GM23338 (cell line): ENCODE measurements at regions not wholly inside any gene's neighbourhood (a gene's known extent, or its start where the extent isn't known, plus 50 kb on each side); places are given as distances from the start of the nearest gene placed in this dataset.

Experiments used
- ATAC-seq: fragments of 200-7000 bp; cut with Tn5 transposase; 3 replicates; pipeline ENCODE4 v1.9.1; 2020
- DNase-seq: peaks from one replicate; pipeline ENCODE4 v3.0.0-alpha.2; 2015; ENCODE audit warnings: low spot score
- H2AFZ ChIP-seq: fragments of 200-600 bp; sonication (generic); 2 replicates; pipeline ENCODE4 v1.8.0; 2016; ENCODE audit warnings: antibody characterized with exemption, mild to moderate bottlenecking, moderate library complexity
- H3F3A ChIP-seq: fragments of 200-600 bp; sonication (generic); replicated peaks from 2 replicates; pipeline ENCODE4 v1.8.0; 2017; ENCODE audit warnings: antibody characterized with exemption, mixed run types, low read depth
- H3K27ac ChIP-seq: fragments of 200-600 bp; sonication (generic); 2 replicates; pipeline ENCODE4 v1.6.1; 2016; ENCODE audit warnings: low read depth
- H3K27me3 ChIP-seq: fragments of 200-600 bp; sonication (generic); 2 replicates; pipeline ENCODE4 v1.8.0; 2016; ENCODE audit warnings: mild to moderate bottlenecking, mixed run types, moderate library complexity; ENCODE audit not compliant: insufficient read depth
- H3K36me3 ChIP-seq: fragments of 200-600 bp; sonication (generic); 2 replicates; pipeline ENCODE4 v1.8.0; 2016; ENCODE audit warnings: mild to moderate bottlenecking; ENCODE audit not compliant: insufficient read depth
- H3K4me1 ChIP-seq: fragments of 200-600 bp; sonication (generic); 2 replicates; pipeline ENCODE4 v1.8.0; 2016; ENCODE audit warnings: mild to moderate bottlenecking, moderate library complexity; ENCODE audit not compliant: insufficient read depth
- H3K4me2 ChIP-seq: fragments of 200-600 bp; sonication (generic); 2 replicates; pipeline ENCODE4 v1.7.1; 2017; ENCODE audit warnings: mixed run types
- H3K4me3 ChIP-seq: fragments of 200-600 bp; sonication (generic); 2 replicates; pipeline ENCODE4 v1.6.1; 2016; ENCODE audit warnings: mixed run types
- H3K79me2 ChIP-seq: fragments of 200-600 bp; sonication (generic); replicated peaks from 2 replicates; pipeline ENCODE4 v1.8.0; 2017; ENCODE audit warnings: mild to moderate bottlenecking; ENCODE audit not compliant: insufficient read depth
- H3K9me2 ChIP-seq: fragments of 200-600 bp; sonication (generic); 2 replicates; pipeline ENCODE4 v1.8.0; 2017; ENCODE audit not compliant: insufficient read depth
- H4K20me1 ChIP-seq: fragments of 200-600 bp; sonication (generic); replicated peaks from 2 replicates; pipeline ENCODE4 v1.8.0; 2017; ENCODE audit warnings: mild to moderate bottlenecking; ENCODE audit not compliant: insufficient read depth
- H3K27ac Mint-ChIP-seq: 2 replicates; pipeline ENCODE4 v1.8.0; 2020; ENCODE audit warnings: inconsistent platforms, mild to moderate bottlenecking, moderate library complexity, mixed read lengths
- H3K27me3 Mint-ChIP-seq: 3 replicates; pipeline ENCODE4 v1.8.0; 2022; ENCODE audit warnings: low read depth, mild to moderate bottlenecking, moderate library complexity, mixed read lengths, inconsistent platforms; ENCODE audit not compliant: insufficient read depth, poor library complexity
- H3K36me3 Mint-ChIP-seq: 3 replicates; pipeline ENCODE4 v1.8.0; 2021; ENCODE audit warnings: low read depth, mild to moderate bottlenecking, inconsistent platforms, moderate library complexity, mixed read lengths
- H3K4me1 Mint-ChIP-seq: 3 replicates; pipeline ENCODE4 v1.8.0; 2020; ENCODE audit warnings: mild to moderate bottlenecking, inconsistent platforms, mixed read lengths
- H3K4me3 Mint-ChIP-seq: 3 replicates; pipeline ENCODE4 v1.8.0; 2021; ENCODE audit warnings: moderate library complexity, mild to moderate bottlenecking, inconsistent platforms, mixed read lengths
- H3K9me3 Mint-ChIP-seq: 3 replicates; pipeline ENCODE4 v1.8.0; 2020; ENCODE audit warnings: moderate library complexity, mild to moderate bottlenecking, inconsistent platforms, mixed read lengths
- CREB1 ChIP-seq: fragments of 250-450 bp; sonication (Bioruptor Pico); IDR thresholded peaks from 2 replicates; pipeline ENCODE4 v1.5.0; 2020; ENCODE audit warnings: low read depth, mild to moderate bottlenecking, moderate library complexity
- EZH2 ChIP-seq: fragments of 200-600 bp; sonication (generic); IDR thresholded peaks from one replicate; pipeline ENCODE4 v1.8.0; 2017; ENCODE audit warnings: antibody characterized with exemption, mild to moderate bottlenecking, low read depth; ENCODE audit not compliant: unreplicated experiment
- EZH2phosphoT487 ChIP-seq: fragments of 200-600 bp; sonication (generic); IDR thresholded peaks from one replicate; pipeline ENCODE4 v1.8.1; 2018; ENCODE audit warnings: antibody characterized with exemption; ENCODE audit not compliant: unreplicated experiment
- JUNB ChIP-seq: IDR thresholded peaks from one replicate; pipeline ENCODE4 v1.6.1; 2016; ENCODE audit warnings: antibody characterized with exemption; ENCODE audit not compliant: unreplicated experiment
- NANOG ChIP-seq: IDR thresholded peaks from 2 replicates; pipeline ENCODE4 v1.6.1; 2016; ENCODE audit warnings: antibody characterized with exemption, borderline replicate concordance
- POLR2AphosphoS5 ChIP-seq: IDR thresholded peaks from 2 replicates; pipeline ENCODE4 v1.6.1; 2016; ENCODE audit warnings: antibody characterized with exemption, low read depth
- ZNF114 ChIP-seq: fragments of 250-450 bp; sonication (Bioruptor Pico); IDR thresholded peaks from 2 replicates; pipeline ENCODE4 v1.5.0; 2020; ENCODE audit warnings: mild to moderate bottlenecking, moderate library complexity
- TF ChIP-seq, protein P1 (sequence below): fragments of 250-450 bp; sonication (Bioruptor Pico); IDR thresholded peaks from 2 replicates; pipeline ENCODE4 v1.5.0; 2020; ENCODE audit warnings: mild to moderate bottlenecking, moderate library complexity
- TF ChIP-seq, protein P2 (sequence below), 2 experiments: fragments of 200-600 bp in 1 of 2; sonication (generic) in 1 of 2; conservative IDR thresholded peaks; 2 replicates each; pipeline versions ENCODE4 v1.5.1 to v1.6.1; 2016 to 2017; ENCODE audit warnings: antibody characterized with exemption in 2 of 2, low read depth in 2 of 2, mild to moderate bottlenecking in 2 of 2, moderate library complexity in 1 of 2
- TF ChIP-seq, protein P3 (sequence below): IDR thresholded peaks from 2 replicates; pipeline ENCODE4 v1.6.1; 2016; ENCODE audit warnings: antibody characterized with exemption

DNA sequence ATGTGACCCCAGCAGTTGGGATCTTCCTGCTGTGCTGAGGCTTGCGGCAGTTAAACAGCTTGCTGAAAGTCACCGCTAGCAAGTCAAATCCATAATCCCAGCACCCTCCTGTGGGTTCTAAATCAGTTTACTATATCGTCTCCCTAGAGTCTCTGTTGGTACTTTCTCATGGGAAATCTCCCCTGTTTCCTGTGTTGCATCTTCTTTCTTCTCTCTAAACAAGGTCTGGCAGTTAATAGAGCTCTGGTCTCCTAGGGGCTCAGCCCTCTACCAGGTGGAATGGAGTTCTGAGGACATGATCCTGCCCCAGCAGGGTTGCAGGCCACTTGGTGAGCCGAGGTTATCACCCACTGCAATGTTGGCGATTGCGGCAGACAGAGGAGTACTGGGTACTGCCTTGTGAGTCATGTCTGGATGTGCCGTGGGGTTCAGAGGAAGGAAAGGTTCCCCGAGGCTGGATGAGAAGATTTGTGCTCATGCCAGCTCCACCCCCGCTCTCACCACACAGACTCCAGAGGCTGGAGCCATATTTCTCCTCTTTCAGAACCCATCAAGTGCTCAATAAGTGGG is 59.4 kb upstream of the SIX2 start (continued):
- TF ChIP-seq, protein P1, sequence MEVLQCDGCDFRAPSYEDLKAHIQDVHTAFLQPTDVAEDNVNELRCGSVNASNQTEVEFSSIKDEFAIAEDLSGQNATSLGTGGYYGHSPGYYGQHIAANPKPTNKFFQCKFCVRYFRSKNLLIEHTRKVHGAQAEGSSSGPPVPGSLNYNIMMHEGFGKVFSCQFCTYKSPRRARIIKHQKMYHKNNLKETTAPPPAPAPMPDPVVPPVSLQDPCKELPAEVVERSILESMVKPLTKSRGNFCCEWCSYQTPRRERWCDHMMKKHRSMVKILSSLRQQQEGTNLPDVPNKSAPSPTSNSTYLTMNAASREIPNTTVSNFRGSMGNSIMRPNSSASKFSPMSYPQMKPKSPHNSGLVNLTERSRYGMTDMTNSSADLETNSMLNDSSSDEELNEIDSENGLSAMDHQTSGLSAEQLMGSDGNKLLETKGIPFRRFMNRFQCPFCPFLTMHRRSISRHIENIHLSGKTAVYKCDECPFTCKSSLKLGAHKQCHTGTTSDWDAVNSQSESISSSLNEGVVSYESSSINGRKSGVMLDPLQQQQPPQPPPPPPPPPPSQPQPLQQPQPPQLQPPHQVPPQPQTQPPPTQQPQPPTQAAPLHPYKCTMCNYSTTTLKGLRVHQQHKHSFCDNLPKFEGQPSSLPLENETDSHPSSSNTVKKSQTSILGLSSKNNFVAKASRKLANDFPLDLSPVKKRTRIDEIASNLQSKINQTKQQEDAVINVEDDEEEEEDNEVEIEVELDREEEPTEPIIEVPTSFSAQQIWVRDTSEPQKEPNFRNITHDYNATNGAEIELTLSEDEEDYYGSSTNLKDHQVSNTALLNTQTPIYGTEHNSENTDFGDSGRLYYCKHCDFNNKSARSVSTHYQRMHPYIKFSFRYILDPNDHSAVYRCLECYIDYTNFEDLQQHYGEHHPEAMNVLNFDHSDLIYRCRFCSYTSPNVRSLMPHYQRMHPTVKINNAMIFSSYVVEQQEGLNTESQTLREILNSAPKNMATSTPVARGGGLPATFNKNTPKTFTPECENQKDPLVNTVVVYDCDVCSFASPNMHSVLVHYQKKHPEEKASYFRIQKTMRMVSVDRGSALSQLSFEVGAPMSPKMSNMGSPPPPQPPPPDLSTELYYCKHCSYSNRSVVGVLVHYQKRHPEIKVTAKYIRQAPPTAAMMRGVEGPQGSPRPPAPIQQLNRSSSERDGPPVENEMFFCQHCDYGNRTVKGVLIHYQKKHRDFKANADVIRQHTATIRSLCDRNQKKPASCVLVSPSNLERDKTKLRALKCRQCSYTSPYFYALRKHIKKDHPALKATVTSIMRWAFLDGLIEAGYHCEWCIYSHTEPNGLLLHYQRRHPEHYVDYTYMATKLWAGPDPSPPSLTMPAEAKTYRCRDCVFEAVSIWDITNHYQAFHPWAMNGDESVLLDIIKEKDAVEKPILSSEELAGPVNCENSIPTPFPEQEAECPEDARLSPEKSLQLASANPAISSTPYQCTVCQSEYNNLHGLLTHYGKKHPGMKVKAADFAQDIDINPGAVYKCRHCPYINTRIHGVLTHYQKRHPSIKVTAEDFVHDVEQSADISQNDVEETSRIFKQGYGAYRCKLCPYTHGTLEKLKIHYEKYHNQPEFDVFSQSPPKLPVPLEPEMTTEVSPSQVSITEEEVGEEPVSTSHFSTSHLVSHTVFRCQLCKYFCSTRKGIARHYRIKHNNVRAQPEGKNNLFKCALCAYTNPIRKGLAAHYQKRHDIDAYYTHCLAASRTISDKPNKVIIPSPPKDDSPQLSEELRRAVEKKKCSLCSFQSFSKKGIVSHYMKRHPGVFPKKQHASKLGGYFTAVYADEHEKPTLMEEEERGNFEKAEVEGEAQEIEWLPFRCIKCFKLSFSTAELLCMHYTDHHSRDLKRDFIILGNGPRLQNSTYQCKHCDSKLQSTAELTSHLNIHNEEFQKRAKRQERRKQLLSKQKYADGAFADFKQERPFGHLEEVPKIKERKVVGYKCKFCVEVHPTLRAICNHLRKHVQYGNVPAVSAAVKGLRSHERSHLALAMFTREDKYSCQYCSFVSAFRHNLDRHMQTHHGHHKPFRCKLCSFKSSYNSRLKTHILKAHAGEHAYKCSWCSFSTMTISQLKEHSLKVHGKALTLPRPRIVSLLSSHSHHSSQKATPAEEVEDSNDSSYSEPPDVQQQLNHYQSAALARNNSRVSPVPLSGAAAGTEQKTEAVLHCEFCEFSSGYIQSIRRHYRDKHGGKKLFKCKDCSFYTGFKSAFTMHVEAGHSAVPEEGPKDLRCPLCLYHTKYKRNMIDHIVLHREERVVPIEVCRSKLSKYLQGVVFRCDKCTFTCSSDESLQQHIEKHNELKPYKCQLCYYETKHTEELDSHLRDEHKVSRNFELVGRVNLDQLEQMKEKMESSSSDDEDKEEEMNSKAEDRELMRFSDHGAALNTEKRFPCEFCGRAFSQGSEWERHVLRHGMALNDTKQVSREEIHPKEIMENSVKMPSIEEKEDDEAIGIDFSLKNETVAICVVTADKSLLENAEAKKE (CRISPR knock-in tag): no peak
- no peak for TF ChIP-seq EZH2
- no peak for TF ChIP-seq EZH2phosphoT487
- no peak for TF ChIP-seq CREB1 (CRISPR knock-in tag)
- no peak for TF ChIP-seq POLR2AphosphoS5

DNA sequence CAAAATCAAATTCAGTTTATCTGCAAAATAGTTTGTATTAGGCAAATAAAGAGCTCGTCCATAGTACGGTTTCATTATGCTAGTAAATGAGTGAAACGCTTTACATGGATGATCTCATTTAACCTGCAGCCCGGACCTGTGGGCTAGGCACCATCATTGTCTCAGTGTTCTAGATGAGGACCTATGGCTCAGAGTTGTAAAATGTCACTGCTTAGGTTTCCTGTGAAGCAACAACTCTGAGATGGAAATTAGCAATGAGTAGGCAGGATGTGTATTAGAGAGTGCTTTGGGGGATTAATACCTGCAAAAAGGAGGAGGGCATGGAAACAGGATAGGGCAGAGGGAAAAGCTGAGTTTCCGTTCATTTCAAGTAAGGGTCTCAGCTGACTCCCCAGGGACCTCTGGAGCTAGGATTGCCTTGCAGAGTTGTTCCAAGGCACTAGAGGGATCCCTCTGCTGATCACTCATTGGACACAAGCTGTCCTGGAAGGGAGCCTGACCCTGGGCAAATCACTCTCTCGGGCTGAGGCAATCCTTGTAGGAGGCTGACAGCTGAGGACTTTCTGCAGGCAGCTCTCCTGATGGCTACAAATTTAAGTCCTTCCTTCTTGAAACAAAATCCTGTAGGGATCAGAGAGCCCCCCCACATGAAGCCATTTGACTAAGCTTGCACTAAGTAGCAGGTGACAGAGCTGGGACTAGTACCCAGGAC is 58.8 kb upstream of the SIX2 start:
- Histone ChIP-seq H2AFZ (peak overlapping the region; percentile 75), H3K79me2 (no peaks in the 10 kb centered on the region), H3K27me3 (no peaks in the 10 kb centered on the region), H3K36me3 (no peaks in the 10 kb centered on the region), H3K4me1 (peaks cover 11% of the 10 kb centered on the region), H3K4me3 (no peak overlapping the region), H3K4me2 (no peak overlapping the region), H4K20me1 (no peaks in the 10 kb centered on the region), H3K27ac (no peak overlapping the region), H3F3A (no peaks in the 10 kb centered on the region), H3K9me2 (peaks cover 10% of the 10 kb centered on the region; the same call in 1 of the 2 replicates)
- H3K27ac Mint-ChIP-seq: no peak overlapping the region
- ATAC-seq (peak; percentile 79), DNase-seq (peak; percentile 22)
- H3K4me3 Mint-ChIP-seq: no peak overlapping the region
- peaks cover 6% of the 10 kb centered on the region for H3K27me3 Mint-ChIP-seq
- H3K9me3 Mint-ChIP-seq: peaks cover 4% of the 10 kb centered on the region; the same call in 2 of the 3 replicates
- peaks cover 29% of the 10 kb centered on the region for H3K4me1 Mint-ChIP-seq
- peaks cover 4% of the 10 kb centered on the region; the same call in 2 of the 3 replicates for H3K36me3 Mint-ChIP-seq
- TF ChIP-seq, protein P2, sequence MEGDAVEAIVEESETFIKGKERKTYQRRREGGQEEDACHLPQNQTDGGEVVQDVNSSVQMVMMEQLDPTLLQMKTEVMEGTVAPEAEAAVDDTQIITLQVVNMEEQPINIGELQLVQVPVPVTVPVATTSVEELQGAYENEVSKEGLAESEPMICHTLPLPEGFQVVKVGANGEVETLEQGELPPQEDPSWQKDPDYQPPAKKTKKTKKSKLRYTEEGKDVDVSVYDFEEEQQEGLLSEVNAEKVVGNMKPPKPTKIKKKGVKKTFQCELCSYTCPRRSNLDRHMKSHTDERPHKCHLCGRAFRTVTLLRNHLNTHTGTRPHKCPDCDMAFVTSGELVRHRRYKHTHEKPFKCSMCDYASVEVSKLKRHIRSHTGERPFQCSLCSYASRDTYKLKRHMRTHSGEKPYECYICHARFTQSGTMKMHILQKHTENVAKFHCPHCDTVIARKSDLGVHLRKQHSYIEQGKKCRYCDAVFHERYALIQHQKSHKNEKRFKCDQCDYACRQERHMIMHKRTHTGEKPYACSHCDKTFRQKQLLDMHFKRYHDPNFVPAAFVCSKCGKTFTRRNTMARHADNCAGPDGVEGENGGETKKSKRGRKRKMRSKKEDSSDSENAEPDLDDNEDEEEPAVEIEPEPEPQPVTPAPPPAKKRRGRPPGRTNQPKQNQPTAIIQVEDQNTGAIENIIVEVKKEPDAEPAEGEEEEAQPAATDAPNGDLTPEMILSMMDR (conservative IDR thresholded peaks at IDR 0.05; ENCODE audit: low read depth in 2 of 2): peak in 1 of 2 experiments; percentile 33; a peak in 2 of 4 replicates
- TF ChIP-seq, protein P3, sequence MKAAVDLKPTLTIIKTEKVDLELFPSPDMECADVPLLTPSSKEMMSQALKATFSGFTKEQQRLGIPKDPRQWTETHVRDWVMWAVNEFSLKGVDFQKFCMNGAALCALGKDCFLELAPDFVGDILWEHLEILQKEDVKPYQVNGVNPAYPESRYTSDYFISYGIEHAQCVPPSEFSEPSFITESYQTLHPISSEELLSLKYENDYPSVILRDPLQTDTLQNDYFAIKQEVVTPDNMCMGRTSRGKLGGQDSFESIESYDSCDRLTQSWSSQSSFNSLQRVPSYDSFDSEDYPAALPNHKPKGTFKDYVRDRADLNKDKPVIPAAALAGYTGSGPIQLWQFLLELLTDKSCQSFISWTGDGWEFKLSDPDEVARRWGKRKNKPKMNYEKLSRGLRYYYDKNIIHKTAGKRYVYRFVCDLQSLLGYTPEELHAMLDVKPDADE: no peak
- no peak for TF ChIP-seq JUNB
- TF ChIP-seq ZNF114 (CRISPR knock-in tag): no peak
- no peak for TF ChIP-seq EZH2
- no peak for TF ChIP-seq CREB1 (CRISPR knock-in tag)
- no peak for TF ChIP-seq NANOG
